GM23248 (cell line): ENCODE measurements at regions not wholly inside any gene's neighbourhood (a gene's known extent, or its start where the extent isn't known, plus 50 kb on each side); places are given as distances from the start of the nearest gene placed in this dataset.
"Not testable (repeated sequence)": the region's sequence is repeated elsewhere in the genome, so short reads cannot be mapped to it uniquely, and the experiment has no call there.

Experiments
- DNase-seq: peaks from one replicate; pipeline ENCODE4 v3.0.0-alpha.2; 2015
- H2AFZ ChIP-seq: fragments of 200-600 bp; sonication (generic); 2 replicates; pipeline ENCODE4 v1.6.1; 2016; ENCODE audit warnings: antibody characterized with exemption
- H3F3A ChIP-seq: fragments of 200-600 bp; sonication (generic); 2 replicates; pipeline ENCODE4 v1.6.1; 2016; ENCODE audit warnings: mild to moderate bottlenecking, antibody characterized with exemption, mixed run types; ENCODE audit not compliant: insufficient read depth
- H3K27ac ChIP-seq: fragments of 200-600 bp; sonication (generic); 2 replicates; pipeline ENCODE4 v1.5.1; 2016; ENCODE audit warnings: mild to moderate bottlenecking
- H3K27me3 ChIP-seq: fragments of 200-600 bp; sonication (generic); replicated peaks from 2 replicates; pipeline ENCODE4 v1.6.1; 2016; ENCODE audit warnings: mild to moderate bottlenecking; ENCODE audit not compliant: insufficient read depth
- H3K36me3 ChIP-seq: fragments of 200-600 bp; sonication (generic); 2 replicates; pipeline ENCODE4 v1.6.1; 2016; ENCODE audit warnings: low read depth, mild to moderate bottlenecking
- H3K4me1 ChIP-seq: fragments of 200-600 bp; sonication (generic); 2 replicates; pipeline ENCODE4 v1.6.1; 2016; ENCODE audit warnings: mild to moderate bottlenecking; ENCODE audit not compliant: insufficient read depth
- H3K4me2 ChIP-seq: fragments of 200-600 bp; sonication (generic); one replicate; pipeline ENCODE4 v1.6.1; 2016; ENCODE audit warnings: mild to moderate bottlenecking; ENCODE audit not compliant: unreplicated experiment
- H3K4me3 ChIP-seq: fragments of 200-600 bp; sonication (generic); 2 replicates; pipeline ENCODE4 v1.5.1; 2016; ENCODE audit warnings: mild to moderate bottlenecking
- H3K79me2 ChIP-seq: fragments of 200-600 bp; sonication (generic); 2 replicates; pipeline ENCODE4 v1.6.1; 2016; ENCODE audit warnings: mild to moderate bottlenecking; ENCODE audit not compliant: insufficient read depth
- H3K9ac ChIP-seq: fragments of 200-600 bp; sonication (generic); 2 replicates; pipeline ENCODE4 v1.6.1; 2016; ENCODE audit warnings: mild to moderate bottlenecking
- H3K9me2 ChIP-seq: fragments of 200-600 bp; sonication (generic); 2 replicates; pipeline ENCODE4 v1.6.1; 2016; ENCODE audit warnings: mixed run types, mild to moderate bottlenecking, moderate library complexity; ENCODE audit not compliant: insufficient read depth
- H3K9me3 ChIP-seq: fragments of 200-600 bp; sonication (generic); one replicate; pipeline ENCODE4 v1.6.1; 2017; ENCODE audit warnings: low read depth
- H4K20me1 ChIP-seq: fragments of 200-600 bp; sonication (generic); 2 replicates; pipeline ENCODE4 v1.6.0; 2016; ENCODE audit not compliant: insufficient read depth
- EZH2 ChIP-seq: fragments of 200-600 bp; sonication (generic); IDR thresholded peaks from 2 replicates; pipeline ENCODE4 v1.6.1; 2018; ENCODE audit warnings: antibody characterized with exemption, mild to moderate bottlenecking; ENCODE audit not compliant: insufficient read depth, poor library complexity, severe bottlenecking
- EZH2phosphoT487 ChIP-seq: fragments of 200-600 bp; sonication (generic); IDR thresholded peaks from 2 replicates; pipeline ENCODE4 v1.6.1; 2018; ENCODE audit warnings: antibody characterized with exemption, moderate library complexity, mild to moderate bottlenecking, low read depth; ENCODE audit not compliant: insufficient read depth
- WGBS, 2 experiments: methylation state at CpG; one replicate each; pipeline ENCODE4 v1.1.6; 2015 to 2017; ENCODE audit warnings: low lambda C conversion rate in 2 of 2, low coverage in 1 of 2; ENCODE audit errors: missing lambda C conversion rate in 2 of 2; 5-methylcytosine and 5-hydroxymethylcytosine counted together
- in situ Hi-C: fragments of 300-500 bp; cut with MboI; formaldehyde crosslinking; loops from 2 replicates; pipeline ENCODE4 v1.15.0; 2020

DNA sequence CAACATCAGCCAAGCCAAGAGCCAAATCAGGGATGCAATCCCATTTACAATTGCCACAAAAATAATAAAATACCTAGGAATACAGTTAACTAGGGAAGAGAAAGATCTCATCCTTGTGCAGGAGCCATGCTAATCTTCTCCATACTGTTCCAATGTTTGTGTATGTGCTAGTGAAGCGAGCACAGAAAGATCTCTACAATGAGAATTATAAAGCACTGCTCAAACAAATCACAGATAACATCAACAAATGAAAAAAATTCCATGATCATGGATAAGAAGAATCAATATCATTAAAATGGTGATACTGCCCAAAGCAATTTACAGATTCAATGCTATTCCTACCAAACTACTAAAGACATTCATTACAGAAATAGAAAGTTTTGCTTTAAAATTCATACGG is 215.6 kb downstream of the FOXG1 start:
- Histone ChIP-seq H3K4me2 (no peak overlapping the region), H3K27ac (no peak overlapping the region), H3K4me3 (no peak overlapping the region), H3K4me1 (no peaks in the 10 kb centered on the region), H2AFZ (no peak overlapping the region), H3F3A (no peaks in the 10 kb centered on the region), H3K27me3 (no peaks in the 10 kb centered on the region), H3K9me2 (no peaks in the 10 kb centered on the region), H3K36me3 (no peaks in the 10 kb centered on the region), H4K20me1 (no peaks in the 10 kb centered on the region), H3K9ac (no peak overlapping the region), H3K9me3 (no peaks in the 10 kb centered on the region), H3K79me2 (no peaks in the 10 kb centered on the region)
- DNase-seq = no peak
- in situ Hi-C loops = no loop called here
- WGBS, 2 experiments = 35 to 42% methylated on average over 2 of the region's 2 CpGs
- TF ChIP-seq EZH2 (no peak), EZH2phosphoT487 (no peak)

DNA sequence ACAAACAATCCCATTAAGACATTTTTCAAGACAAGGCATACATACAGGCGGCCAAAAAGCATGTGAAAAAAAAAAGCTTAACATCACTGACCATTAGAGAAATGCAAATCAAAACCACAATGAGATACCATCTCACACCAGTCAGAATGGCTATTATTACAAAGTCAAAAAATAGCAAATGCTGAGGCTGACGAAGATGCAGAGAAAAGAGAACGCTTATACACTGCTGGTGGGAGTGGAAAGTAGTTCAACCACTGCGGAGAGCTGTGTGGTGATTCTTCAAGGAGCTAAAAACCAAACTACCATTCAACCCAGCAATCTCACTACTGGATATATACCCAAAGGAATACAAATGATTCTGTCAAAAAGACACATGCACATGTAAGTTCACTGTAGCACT is 216.7 kb downstream of the FOXG1 start:
- no peak for DNase-seq
- H3K27ac ChIP-seq = no peak overlapping the region

DNA sequence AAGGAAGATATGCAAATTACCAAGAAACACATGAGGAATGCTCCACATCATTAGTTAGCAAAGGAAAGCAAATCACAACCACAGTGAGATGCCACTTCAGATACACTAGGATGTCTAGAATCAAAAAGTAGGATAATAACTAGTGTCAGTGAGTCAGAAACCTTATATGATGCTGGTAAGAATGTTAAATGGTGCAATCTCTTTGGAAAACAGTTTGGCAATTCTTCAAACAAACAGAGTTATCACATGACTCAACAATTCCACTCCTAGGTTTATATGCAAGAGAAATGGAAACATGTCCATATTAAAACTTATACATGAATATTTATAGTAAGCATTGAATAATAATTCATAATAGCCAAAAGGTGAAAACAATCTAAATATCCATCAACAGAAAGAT is 220.9 kb downstream of the FOXG1 start:
- no peaks in the 10 kb centered on the region for H3K79me2 ChIP-seq
- no peaks in the 10 kb centered on the region for H3K27me3 ChIP-seq
- H3K9me2 ChIP-seq = no peaks in the 10 kb centered on the region
- no peak overlapping the region for H2AFZ ChIP-seq
- no peak overlapping the region for H3K9ac ChIP-seq
- H3K36me3 ChIP-seq = no peaks in the 10 kb centered on the region
- no peak overlapping the region for H3K4me3 ChIP-seq
- H3K9me3 ChIP-seq = no peaks in the 10 kb centered on the region
- H3K27ac ChIP-seq = no peak overlapping the region
- no peaks in the 10 kb centered on the region for H4K20me1 ChIP-seq
- TF ChIP-seq EZH2phosphoT487 = no peak
- no peak for TF ChIP-seq EZH2
- no peaks in the 10 kb centered on the region for H3F3A ChIP-seq
- DNase-seq = peak; percentile 2
- no peak overlapping the region for H3K4me2 ChIP-seq
- in situ Hi-C loops = no loop called here
- no peaks in the 10 kb centered on the region for H3K4me1 ChIP-seq

More for the DNA sequence above, 216.7 kb downstream of the FOXG1 start:
- Histone ChIP-seq H3K9me2 (no peaks in the 10 kb centered on the region), H3K4me2 (no peak overlapping the region), H3K27me3 (no peaks in the 10 kb centered on the region), H3F3A (no peaks in the 10 kb centered on the region), H3K9ac (no peak overlapping the region), H3K4me1 (no peaks in the 10 kb centered on the region), H2AFZ (no peak overlapping the region), H3K9me3 (no peaks in the 10 kb centered on the region), H3K4me3 (no peak overlapping the region), H4K20me1 (no peaks in the 10 kb centered on the region), H3K79me2 (no peaks in the 10 kb centered on the region), H3K36me3 (no peaks in the 10 kb centered on the region)
- no peak for TF ChIP-seq EZH2phosphoT487
- TF ChIP-seq EZH2 = no peak
- WGBS, 2 experiments = 26 to 30% methylated on average over 4 of the region's 4 CpGs
- in situ Hi-C loops = no loop called here

DNA sequence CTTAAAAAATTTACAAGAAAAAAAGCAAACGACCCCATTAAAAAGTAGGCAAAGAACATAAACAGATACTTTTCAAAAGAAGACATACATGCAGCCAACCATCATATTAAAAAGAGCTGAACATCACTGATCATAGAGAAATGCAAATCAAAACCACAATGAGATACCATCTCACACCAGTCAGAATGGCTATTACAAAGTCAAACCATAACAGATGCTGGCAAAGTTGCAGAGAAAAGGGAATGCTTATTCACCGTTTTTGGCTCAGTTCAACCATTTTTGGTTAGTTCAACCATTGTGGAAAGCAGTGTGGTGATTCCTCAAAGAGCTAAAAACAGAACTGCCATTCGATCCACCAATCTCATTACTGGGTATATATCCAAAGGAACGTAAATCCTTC is 230.6 kb downstream of the FOXG1 start:
- H3K4me2 ChIP-seq, H3F3A ChIP-seq, DNase-seq, H3K9me2 ChIP-seq, H3K79me2 ChIP-seq, H2AFZ ChIP-seq, H3K9me3 ChIP-seq, H3K27me3 ChIP-seq, H3K27ac ChIP-seq, H4K20me1 ChIP-seq, H3K4me3 ChIP-seq, H3K36me3 ChIP-seq, H3K4me1 ChIP-seq, in situ Hi-C loops, H3K9ac ChIP-seq: not testable (repeated sequence)
- 25 to 26% methylated on average over 4 of the region's 4 CpGs for WGBS, 2 experiments

DNA sequence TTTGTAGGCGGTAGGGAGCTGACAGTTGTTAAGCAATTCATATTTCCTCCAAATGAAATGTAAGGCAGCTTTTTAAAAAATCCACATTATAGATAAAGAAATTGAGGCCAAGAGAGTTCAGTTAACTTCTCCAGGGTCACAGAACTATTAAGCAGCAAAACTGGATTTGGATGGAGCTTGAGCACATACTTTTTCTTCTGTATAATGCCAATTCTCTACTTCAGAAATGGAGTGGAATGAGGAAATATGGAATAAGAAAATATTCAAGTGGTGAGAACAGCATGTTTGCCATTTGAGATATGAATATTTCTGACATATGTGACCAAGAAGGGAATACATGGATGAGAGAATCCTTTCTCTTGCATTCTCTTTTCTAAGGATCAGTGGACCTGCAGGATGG is 233.1 kb downstream of the FOXG1 start:
- Histone ChIP-seq H3K27ac (no peak overlapping the region), H3K4me1 (no peaks in the 10 kb centered on the region), H2AFZ (no peak overlapping the region), H3K27me3 (no peaks in the 10 kb centered on the region), H3K4me3 (no peak overlapping the region), H3K79me2 (no peaks in the 10 kb centered on the region), H3K9me2 (no peaks in the 10 kb centered on the region), H3K9ac (no peak overlapping the region), H4K20me1 (no peaks in the 10 kb centered on the region), H3K36me3 (no peaks in the 10 kb centered on the region), H3K9me3 (no peaks in the 10 kb centered on the region), H3F3A (no peaks in the 10 kb centered on the region), H3K4me2 (no peak overlapping the region)
- in situ Hi-C loops = no loop called here
- 19 to 28% methylated on average over 1 of the region's 1 CpG for WGBS, 2 experiments
- TF ChIP-seq EZH2 (no peak), EZH2phosphoT487 (no peak)
- DNase-seq = no peak
